NOMO-1 treated with dmso at 0.1 percent for 144 hours (cell line): ENCODE measurements at regions not wholly inside any gene's neighbourhood (a gene's known extent, or its start where the extent isn't known, plus 50 kb on each side); places are given as distances from the start of the nearest gene placed in this dataset.
"Not testable (repeated sequence)": the region's sequence is repeated elsewhere in the genome, so short reads cannot be mapped to it uniquely, and the experiment has no call there.

Source experiments
- DNase-seq: peaks from one replicate; lab custom pipeline; 2025; ENCODE audit not compliant: unreplicated experiment; lab: John Stamatoyannopoulos, UW

GRCh38 chr1:70667494-70668170 lies 256.6 kb downstream of the CTH start:
- no peak for DNase-seq

GRCh38 chr1:70671006-70671405 lies 259.9 kb downstream of the CTH start:
- no peak for DNase-seq

- no peak for DNase-seq
These were observed 261.4 kb downstream of the CTH start for GRCh38 chr1:70672442-70672888.

GRCh38 chr1:70674941-70675685 lies 264.0 kb downstream of the CTH start:
- DNase-seq = no peak

GRCh38 chr1:70675737-70676156 lies 264.7 kb downstream of the CTH start:
- no peak for DNase-seq

GRCh38 chr1:70685300-70686286 lies 274.5 kb downstream of the CTH start:
- peak; percentile 58 for DNase-seq

GRCh38 chr1:70688580-70688979 lies 277.5 kb downstream of the CTH start:
- no peak for DNase-seq

- no peak for DNase-seq
These were observed 295.4 kb downstream of the CTH start for GRCh38 chr1:70706381-70707037.

GRCh38 chr1:70707214-70707613 lies 296.1 kb downstream of the CTH start:
- DNase-seq = no peak

- DNase-seq = no peak
These were observed 303.1 kb downstream of the CTH start for GRCh38 chr1:70714149-70714548.

GRCh38 chr1:70717211-70717610 lies 306.1 kb downstream of the CTH start:
- DNase-seq = no peak

- DNase-seq = no peak
These were observed 306.6 kb downstream of the CTH start for GRCh38 chr1:70717656-70718055.

GRCh38 chr1:70718086-70718630 lies 307.1 kb downstream of the CTH start:
- DNase-seq = no peak

GRCh38 chr1:70719154-70719553 lies 308.1 kb downstream of the CTH start:
- DNase-seq = no peak

- DNase-seq = no peak
These were observed 309.0 kb downstream of the CTH start for GRCh38 chr1:70720109-70720508.

- DNase-seq = no peak
These were observed 309.5 kb downstream of the CTH start for GRCh38 chr1:70720521-70720920.

- no peak for DNase-seq
These were observed 316.9 kb downstream of the CTH start for GRCh38 chr1:70727886-70728489.

GRCh38 chr1:70736518-70736917 lies 311.1 kb downstream of the PTGER3 start:
- DNase-seq = not testable (repeated sequence)

GRCh38 chr1:70737125-70737524 lies 310.5 kb downstream of the PTGER3 start:
- no peak for DNase-seq

- DNase-seq = no peak
These were observed 309.0 kb downstream of the PTGER3 start for GRCh38 chr1:70738624-70739023.
